GM19455 (cell line): ENCODE measurements at regions not wholly inside any gene's neighbourhood (a gene's known extent, or its start where the extent isn't known, plus 50 kb on each side); places are given as distances from the start of the nearest gene placed in this dataset.

Source experiments
- ATAC-seq: cut with Tn5 transposase; IDR thresholded peaks from one replicate; pipeline ENCODE4 v1.9.1; 2021; ENCODE audit not compliant: unreplicated experiment

DNA sequence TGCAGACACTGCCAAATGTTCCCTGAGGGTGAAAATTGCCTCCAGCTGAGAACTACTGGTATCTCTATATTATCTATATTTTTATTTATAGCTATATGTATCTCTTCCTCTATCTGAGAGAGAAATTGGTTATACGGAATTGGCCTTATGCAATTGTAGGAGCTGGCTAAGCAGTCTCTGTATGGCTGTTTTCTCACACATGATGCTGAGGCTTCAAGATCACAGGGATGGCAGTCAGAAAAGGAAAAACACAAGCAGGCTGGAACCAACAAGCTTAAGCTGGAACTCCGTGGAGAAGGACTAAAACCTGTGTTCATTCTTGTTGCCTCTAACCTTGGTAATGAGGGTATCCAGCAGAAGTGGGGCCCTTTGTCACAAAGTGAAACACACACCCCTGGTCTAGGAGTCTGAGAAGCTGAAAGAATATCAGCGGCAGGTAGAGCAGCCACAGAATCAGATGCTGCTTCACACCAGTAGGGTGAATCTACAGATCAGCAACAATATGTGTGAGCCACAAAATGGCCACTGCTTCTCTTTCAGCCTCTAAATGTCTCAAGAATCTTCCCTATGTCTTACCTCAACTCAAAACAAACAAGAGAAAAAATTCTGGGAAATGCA is 166.5 kb upstream of the PPP1R2C start:
- ATAC-seq: peak; percentile 45

GRCh38 chrX:42946544-42947194 is 168.7 kb upstream of the PPP1R2C start:
- no peak for ATAC-seq

- no peak for ATAC-seq
Measured at GRCh38 chrX:42948723-42949657, 171.0 kb upstream of the PPP1R2C start.

GRCh38 chrX:42951747-42952146 is 173.8 kb upstream of the PPP1R2C start:
- ATAC-seq: no peak

- ATAC-seq: no peak
Measured at GRCh38 chrX:42952621-42953020, 174.7 kb upstream of the PPP1R2C start.

- ATAC-seq: peak; percentile 34
Measured at GRCh38 chrX:42954880-42955279, 176.9 kb upstream of the PPP1R2C start.

DNA sequence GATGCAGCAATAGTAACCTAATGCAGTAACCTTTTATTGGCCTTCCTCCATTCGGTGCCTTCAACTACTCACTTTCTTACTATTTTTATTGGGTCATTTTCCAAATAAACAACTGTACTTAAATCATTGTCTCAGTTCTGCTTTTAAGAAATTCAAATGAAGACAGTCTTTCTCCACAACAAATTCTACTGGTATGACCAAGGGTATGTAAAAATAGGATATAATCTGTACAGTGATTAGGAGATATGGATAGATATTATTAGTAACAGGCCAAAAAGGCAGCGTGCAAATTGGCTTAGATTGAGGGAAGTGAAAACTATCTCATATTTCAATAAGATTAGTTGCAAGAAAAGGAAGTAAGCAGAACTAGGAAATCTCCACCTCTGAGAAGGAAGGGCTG is 177.4 kb upstream of the PPP1R2C start:
- peak; percentile 74 for ATAC-seq

DNA sequence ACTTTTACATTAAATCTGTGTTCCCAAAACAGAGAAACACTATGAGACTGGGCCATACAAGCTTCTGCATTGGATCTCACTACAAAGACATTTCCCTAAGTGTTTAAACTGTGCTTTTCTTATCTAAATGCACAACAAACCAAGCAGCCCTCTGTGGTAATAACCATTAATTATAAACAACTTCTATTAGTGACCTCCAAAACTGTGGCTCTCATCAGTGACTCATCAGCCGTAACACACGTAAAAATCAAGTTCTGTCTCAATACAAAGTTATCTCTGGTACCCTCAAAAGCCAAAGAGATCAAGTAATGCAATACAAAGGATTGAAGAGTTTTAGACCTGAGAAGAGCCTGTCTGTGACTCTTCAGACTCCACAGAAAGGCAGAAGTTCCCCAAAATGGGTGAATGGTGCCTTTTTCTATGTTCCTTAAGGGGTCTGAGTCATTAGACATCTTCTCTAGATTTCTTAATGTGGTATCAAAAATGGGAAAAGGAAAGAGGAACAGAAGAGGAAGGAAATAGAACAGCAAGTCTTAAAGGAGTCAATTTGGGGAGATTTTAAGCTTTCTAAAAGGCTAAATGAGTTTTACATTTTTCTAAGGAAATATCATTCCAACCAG is 189.8 kb upstream of the PPP1R2C start:
- ATAC-seq: no peak

DNA sequence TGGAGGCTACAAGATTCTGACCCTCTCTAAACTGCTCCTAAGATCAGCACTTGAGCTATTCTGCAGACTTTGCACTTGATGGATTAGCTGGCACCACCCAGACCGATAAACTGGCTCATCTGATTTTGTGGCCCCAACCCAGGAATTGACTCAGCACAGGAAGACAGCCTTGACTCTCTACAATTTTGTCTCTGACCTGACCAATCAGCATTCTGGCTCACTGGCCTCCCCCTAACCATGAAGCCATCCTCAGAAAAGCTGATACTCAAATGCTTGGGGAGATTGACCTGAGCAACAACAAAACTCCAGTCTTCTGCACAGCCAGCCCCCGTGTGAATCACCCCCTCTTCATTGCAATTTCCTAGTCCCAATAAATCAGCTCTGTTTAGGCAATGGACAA is 195.4 kb upstream of the PPP1R2C start:
- ATAC-seq: no peak

DNA sequence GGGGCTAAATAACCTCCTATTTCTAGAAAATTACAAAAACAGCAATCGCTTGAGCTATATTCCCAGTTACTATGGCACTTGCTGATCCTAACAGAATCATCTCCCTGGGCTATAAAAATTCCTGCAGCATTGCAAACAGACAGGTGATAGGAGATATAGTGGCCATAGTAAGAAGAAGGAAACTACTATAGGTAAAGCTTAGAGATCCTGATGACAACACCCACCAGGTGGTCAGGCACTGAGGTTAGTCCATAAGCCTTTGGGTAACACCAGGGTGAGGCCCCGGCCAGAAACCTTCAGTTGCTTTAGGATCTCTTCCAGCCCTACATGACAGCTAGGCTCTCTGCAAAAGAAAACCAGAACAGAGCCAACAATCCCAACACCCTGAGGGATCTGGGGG is 197.9 kb upstream of the PPP1R2C start:
- ATAC-seq: no peak

DNA sequence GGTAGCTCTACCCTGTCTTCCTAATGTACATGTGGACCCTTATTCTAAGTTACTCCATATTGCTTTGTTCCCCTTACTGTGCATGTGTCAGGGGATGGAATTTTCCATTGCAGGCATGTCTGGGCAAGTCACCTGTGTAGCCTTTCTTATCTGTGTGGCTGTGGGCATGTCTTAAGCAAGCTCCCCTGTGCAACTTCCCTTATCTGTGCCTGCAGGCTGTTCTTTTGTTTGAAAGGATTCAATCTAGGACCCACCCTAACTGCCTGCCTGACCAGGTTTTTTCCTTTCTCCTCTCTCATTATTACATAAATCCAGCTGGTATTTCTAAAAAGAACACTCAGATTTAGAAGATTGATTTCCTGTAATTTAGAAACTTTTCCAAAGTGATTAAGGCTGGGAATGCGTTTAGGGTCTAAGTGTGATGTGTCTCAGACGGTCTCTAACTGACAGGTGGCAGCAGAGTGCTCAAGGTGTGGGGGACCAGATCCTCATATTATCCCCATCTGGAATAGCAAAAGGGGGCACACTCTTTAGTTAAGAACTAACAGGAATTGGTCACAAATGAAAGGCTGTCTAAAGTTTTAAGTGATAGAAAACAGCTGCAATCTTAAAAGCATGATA is 198.9 kb upstream of the PPP1R2C start:
- no peak for ATAC-seq

- no peak for ATAC-seq
Measured at GRCh38 chrX:42978655-42979379, 200.9 kb upstream of the PPP1R2C start.

DNA sequence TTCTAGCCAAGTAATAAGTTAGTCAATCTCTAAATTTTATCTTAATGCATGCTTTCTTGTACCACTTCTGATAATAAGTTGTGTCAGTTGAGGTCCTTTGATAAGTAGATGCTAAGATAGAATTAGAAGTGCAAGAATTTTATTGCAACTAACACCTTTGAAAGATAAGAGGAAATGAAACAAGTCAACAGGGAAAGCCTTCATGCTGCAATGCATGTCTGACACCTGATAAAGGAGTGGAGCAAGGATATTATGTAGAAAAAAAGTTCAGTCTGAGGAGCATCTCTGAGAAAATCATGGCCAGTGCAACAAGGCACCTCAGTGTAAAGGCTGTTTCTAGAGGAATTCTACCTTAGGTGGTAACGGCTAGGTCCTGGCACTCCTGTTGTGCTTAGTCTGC is 210.7 kb upstream of the PPP1R2C start:
- ATAC-seq: no peak

DNA sequence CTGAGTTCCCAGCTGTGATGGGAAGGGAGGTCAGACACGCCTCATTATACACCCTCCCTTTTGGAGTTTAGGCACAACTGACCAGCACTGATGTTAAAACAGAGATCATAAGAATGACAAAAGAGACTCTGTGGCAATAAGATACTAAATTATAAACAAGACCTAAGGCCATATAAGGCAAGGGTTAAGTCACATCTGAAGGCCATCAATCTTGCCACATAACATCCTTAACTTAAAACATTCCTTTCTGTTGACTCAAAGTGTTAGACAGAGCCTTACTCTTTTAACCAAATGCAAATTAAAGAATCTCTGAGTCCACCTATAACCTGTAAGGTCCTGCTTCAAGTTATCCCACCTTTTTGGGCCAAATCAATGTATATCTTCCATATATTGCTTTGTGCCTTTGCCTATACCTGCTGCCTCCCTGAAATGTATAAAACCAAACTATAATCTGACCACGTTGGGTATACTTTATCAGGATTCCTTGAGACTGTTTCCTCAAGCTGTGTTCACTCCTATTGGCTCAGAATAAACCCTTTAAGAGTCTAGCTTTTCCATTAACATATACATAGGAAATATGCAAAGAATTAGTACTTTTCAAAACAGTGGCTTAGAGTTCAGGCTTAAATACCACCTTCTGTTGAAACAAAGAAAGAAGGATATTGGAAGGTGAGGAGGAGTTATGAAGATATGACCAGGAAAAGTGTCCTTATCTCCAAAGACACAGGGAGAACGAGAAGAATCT is 214.4 kb upstream of the PPP1R2C start:
- ATAC-seq: no peak

DNA sequence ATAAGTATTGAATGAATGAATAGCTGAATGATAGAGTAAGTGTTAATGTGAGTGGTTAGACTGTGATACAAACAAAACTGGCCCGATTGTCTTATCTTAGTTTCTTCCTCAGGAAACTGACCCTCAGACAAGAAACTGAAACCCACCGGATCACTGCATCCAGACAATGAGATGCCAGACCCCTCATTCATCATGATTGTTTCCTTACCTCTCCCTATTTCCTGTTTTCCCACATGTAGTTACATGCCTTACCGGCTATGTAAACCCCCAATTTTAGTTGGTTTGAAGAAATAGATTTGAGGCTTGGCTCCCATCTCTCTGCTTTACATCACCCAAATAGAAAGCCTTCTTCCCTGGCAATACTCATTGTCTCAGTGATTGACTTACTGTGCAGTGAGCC is 218.9 kb upstream of the PPP1R2C start:
- ATAC-seq: no peak

GRCh38 chrX:43000121-43000520 is 222.2 kb upstream of the PPP1R2C start:
- no peak for ATAC-seq

GRCh38 chrX:43002526-43003203 is 224.7 kb upstream of the PPP1R2C start:
- peak; percentile 81 for ATAC-seq

- ATAC-seq: peak; percentile 49
Measured at GRCh38 chrX:43003204-43003565, 225.2 kb upstream of the PPP1R2C start.

GRCh38 chrX:43003939-43004338 is 226.0 kb upstream of the PPP1R2C start:
- ATAC-seq: no peak
